GM19372 (cell line): ENCODE measurements at regions not wholly inside any gene's neighbourhood (a gene's known extent, or its start where the extent isn't known, plus 50 kb on each side); places are given as distances from the start of the nearest gene placed in this dataset.
"Not testable (repeated sequence)": the region's sequence is repeated elsewhere in the genome, so short reads cannot be mapped to it uniquely, and the experiment has no call there.

Experiments used
- ATAC-seq: cut with Tn5 transposase; IDR thresholded peaks from one replicate; pipeline ENCODE4 v1.9.1; 2021; ENCODE audit warnings: mild to moderate bottlenecking, low read depth, moderate library complexity; ENCODE audit not compliant: unreplicated experiment

GRCh38 chr13:110012102-110012739 is 225.8 kb upstream of the IRS2 start:
- no peak for ATAC-seq

GRCh38 chr13:110010404-110011138 is 224.2 kb upstream of the IRS2 start:
- ATAC-seq = no peak

- no peak for ATAC-seq
Observed at GRCh38 chr13:110008816-110009215, 222.4 kb upstream of the IRS2 start.

DNA sequence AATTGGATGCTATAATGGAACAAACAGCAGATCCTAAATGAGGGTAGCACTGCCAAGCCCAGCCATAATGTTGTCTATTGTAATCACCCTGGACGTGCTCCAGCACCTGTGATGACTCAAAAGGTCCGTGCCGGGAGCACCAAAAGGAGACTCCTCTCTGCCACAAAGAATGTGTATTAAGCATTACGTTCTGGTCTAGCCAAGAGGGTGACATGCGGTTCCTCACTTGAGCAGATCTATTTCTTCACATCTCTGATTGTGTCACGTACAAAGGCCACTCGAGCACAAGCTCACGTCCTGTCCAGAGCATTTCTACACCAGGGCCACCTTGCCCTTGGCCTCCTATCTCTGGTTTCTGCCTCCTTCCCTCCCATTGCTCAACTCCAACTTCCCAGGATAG is 219.9 kb upstream of the IRS2 start:
- no peak for ATAC-seq

GRCh38 chr13:110005563-110005962 is 219.2 kb upstream of the IRS2 start:
- ATAC-seq = no peak

GRCh38 chr13:110004814-110005213 is 218.4 kb upstream of the IRS2 start:
- no peak for ATAC-seq

DNA sequence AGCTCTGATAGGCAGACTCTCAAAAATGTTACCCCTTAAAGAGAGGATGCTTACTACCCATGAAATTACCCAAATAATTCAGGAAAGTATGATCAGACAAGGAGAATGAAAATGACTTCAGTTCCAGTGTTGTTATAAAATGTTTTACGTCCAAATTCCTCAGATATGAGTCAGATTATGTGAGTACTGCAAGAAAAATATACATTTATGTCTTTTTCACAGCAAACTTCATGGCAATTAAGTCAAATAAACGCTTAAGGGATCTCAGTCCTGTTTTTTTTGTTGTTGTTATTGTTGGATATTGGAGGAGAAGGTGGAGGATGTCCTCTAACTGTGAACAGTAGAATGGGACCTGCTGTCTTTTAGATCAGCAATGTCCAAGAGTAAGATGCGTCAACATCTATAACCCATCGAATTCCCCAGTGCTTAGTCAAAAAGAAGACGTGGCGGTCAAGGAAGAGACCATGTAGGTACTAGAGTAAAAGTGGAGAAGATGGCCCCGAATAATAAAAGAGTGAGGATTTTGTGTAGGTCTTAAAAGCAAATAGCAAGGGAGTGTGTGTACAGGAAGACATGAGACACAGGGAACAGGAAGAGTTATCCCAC is 215.4 kb upstream of the IRS2 start:
- ATAC-seq = no peak

DNA sequence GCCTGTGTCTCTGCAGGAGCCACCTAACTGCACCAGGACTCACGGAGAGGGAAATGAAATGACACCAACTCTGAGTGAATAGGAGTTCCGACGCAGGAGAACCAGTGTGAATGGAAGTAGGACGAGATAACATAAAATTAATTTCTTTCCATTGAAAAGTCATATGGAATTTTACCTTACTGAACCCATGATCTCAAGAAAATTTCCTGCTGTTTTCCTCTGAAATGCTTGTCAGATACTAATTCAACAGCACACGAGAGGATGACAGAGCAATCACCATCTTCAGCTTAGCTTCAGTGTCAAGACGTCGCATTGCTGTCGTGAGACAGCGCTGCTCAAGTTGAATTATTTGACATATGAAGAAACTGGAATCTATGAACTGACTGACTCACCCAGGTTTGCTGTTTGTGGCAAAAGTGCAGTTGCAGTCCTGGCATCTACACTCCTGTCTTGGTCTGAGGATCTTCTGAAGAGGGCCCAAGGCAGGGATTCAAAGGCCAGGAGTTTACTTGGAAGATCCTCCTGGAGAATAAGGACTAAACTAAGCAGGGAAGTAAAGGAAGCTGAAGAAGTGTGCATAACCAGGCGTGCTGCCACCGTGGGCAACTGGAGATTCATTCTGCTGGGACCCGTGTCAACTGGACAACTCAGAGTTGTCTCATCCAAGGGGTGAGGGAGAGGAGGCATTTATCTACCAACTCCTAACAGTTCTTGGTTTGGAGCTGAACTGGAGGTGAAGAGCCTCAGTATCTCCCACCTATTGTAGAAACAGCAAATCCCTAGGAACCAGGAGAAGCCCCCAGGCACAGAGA is 214.4 kb upstream of the IRS2 start:
- no peak for ATAC-seq

GRCh38 chr13:109999659-110000533 is 213.5 kb upstream of the IRS2 start:
- no peak for ATAC-seq

DNA sequence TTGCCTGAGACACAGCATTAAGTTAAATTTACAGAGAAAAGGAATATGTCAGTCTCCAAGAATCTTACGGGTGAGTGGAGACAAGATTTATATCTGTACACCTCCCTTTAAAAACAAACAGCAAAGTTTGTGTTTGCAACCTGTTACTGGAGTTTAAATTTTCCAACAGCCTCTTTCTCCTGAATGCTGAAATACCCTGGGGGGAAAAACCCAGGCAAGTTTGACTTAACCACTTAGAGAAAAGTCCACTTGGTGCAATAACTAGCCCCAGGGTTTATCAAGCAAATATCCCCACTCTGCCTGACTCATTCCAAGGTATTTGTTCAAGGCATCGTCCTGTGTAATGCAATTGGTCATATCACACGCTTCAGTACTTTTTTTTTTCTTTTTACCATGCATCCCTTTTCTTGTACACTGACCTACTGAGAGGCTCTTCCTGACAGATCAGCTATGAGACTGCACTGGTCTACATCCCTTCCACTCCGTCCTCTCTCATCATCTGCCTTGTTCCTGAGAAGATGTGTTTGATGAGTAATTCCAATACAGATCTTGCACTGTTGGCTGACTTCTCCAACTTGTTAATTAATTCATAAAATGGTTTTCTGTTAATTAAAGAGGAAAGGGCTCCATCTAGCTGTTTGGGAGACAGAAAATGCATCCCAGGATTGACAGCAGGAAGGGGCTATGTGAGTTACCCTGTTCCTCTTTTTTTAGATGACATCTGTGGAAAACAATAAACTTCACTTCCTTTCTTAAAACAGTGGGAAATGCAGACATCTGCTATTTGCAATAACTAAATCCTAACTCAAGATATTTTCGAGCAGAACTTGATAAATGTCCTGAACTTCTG is 212.5 kb upstream of the IRS2 start:
- no peak for ATAC-seq

DNA sequence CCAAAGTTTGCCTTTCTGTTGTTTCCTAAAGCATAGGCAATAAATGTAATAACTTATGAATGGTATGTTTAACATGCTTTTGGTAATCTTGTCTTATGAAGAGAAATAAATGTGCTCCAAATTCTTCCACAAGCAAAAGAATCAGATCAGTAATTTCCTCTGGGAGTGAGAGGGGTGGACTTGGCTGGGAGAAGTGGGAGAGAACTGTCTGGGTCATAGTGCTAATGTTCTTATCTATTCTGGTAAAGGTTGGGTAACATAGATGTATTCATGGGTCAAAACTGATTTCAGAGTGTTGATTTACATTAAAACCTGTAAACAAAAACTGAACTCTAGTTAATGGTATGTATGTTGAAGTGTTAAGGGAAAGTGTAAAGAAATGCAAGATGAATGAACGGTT is 211.7 kb upstream of the IRS2 start:
- ATAC-seq = no peak

DNA sequence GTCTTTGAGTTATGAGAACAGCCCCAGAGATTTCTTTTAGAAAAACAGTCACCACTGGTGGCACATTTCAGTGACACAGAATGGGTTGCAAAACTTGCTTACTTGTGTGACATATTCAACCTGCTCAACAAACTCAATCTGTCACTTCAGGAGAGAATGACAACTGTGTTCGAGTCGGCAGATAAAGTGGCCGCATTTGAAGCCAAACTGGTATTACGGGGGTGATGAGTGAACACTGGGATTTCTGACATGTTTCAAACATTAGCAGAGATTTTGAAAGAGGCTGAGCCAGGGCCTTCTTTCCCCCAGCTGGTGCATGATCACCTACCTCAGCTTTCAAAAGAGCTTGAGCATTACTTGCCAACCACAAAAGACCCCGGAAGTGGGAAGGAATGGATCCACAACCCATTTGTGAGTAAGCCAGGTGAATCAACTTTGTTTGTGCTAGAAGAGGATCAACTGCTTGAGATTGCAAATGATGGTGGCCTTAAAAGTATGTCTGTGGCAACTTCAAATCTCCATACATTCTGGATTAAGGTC is 210.7 kb upstream of the IRS2 start:
- ATAC-seq = not testable (repeated sequence)

DNA sequence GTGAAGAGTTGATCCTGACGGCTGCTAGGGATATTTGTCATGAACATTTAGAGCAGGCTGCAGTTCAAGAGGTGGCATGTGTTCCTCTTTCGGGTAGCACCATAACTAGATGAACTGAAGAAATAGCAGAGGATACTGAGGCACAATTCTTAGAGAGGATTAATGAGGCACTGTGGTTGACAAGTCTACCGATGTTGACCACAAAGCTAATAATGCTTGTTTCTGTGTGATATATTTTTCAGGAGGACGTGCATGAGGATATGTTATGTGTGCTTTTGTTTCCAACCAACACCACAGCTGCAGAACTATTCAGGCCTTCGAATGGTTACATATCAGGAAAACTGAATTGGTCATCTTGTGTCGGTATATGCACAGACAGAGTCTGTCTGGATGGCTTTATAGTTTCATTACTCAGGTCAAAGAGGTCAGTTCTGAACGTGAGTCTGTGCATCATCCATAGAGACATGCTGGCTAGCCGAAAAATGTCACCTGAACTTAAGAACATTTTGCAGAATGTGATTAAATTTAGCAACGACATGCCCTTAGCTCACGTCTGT is 210.1 kb upstream of the IRS2 start:
- ATAC-seq = no peak

- no peak for ATAC-seq
Observed at GRCh38 chr13:109995578-109995977, 209.2 kb upstream of the IRS2 start.

GRCh38 chr13:109990296-109990695 is 203.9 kb upstream of the IRS2 start:
- no peak for ATAC-seq

DNA sequence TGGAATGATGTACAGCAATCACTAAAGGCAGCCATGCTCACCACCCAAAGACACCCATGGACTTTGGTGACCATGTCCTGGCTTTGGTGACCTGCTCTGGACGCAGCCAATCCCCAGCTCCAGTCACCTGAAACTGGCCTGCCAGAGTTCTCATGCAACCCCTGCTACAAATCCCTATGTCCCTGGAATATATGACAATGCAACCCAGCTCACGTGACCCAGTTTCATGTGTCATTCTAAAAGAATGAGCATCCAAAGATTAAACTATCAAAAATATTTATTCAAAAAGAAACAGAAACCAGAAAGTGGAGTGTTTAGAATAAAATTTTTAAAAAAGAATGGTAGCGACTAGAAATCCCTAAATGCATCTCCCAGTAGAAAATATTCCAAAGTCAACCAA is 203.3 kb upstream of the IRS2 start:
- no peak for ATAC-seq

DNA sequence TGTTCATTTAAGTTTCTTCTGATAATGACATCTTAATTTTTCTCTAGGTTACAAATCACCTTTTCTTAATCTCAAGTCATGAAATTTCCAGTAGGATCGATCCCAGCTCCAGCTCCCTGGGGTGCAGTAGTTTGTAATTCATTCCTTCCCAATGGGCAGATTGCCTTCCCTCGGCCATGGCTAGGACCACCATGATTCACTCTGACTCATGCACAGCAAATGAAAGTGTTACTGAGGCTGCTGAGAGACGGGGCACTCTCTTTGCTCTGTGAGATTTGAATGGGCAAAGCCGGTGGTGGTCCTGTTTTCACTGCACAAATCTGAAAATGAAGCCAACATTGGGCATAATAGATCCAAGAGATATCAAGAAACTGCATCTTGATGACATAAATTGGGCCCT is 202.8 kb upstream of the IRS2 start:
- ATAC-seq = no peak

GRCh38 chr13:109986851-109987250 is 200.5 kb upstream of the IRS2 start:
- no peak for ATAC-seq
